ENCODE measurements at regions not wholly inside any gene's neighbourhood (a gene's known extent, or its start where the extent isn't known, plus 50 kb on each side); places are given as distances from the start of the nearest gene placed in this dataset.

DNA sequence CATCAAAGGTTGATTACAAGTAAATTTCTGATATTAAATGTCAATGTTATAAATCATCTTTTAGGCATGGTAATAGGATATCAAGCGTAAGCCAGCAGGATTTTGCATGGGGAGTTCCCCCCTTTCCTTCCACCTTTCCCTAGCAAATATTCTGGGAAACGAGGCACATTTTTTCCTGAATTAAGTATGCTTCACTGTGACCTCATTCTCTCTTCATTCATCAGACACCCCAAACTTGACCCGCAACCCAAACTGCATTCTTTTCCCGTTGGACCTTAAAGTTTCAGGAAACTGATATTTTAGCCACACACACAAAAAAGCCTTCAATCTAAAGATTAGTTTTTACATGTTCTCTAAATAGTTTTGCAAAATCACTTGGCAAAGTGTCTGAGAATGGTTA is 214.5 kb upstream of the CTAGE1 start:
- Histone ChIP-seq H3K4me1 (no peaks in the 10 kb centered on the region), H3K27me3 (no peaks in the 10 kb centered on the region), H3K27ac (no peak overlapping the region), H3K36me3 (no peaks in the 10 kb centered on the region), H3K4me3 (no peak overlapping the region), H3K9me3 (no peaks in the 10 kb centered on the region)
- intact Hi-C loops (cut with DNase I) = no loop called here
- DNase-seq = no peak
- FAIRE-seq = no peak
- TF ChIP-seq, protein P1, sequence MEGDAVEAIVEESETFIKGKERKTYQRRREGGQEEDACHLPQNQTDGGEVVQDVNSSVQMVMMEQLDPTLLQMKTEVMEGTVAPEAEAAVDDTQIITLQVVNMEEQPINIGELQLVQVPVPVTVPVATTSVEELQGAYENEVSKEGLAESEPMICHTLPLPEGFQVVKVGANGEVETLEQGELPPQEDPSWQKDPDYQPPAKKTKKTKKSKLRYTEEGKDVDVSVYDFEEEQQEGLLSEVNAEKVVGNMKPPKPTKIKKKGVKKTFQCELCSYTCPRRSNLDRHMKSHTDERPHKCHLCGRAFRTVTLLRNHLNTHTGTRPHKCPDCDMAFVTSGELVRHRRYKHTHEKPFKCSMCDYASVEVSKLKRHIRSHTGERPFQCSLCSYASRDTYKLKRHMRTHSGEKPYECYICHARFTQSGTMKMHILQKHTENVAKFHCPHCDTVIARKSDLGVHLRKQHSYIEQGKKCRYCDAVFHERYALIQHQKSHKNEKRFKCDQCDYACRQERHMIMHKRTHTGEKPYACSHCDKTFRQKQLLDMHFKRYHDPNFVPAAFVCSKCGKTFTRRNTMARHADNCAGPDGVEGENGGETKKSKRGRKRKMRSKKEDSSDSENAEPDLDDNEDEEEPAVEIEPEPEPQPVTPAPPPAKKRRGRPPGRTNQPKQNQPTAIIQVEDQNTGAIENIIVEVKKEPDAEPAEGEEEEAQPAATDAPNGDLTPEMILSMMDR (IDR thresholded peaks at IDR 0.05) = no peak
- 51 to 54% methylated on average over 4 of the region's 4 CpGs for WGBS, 2 donors
- no peak for ATAC-seq

DNA sequence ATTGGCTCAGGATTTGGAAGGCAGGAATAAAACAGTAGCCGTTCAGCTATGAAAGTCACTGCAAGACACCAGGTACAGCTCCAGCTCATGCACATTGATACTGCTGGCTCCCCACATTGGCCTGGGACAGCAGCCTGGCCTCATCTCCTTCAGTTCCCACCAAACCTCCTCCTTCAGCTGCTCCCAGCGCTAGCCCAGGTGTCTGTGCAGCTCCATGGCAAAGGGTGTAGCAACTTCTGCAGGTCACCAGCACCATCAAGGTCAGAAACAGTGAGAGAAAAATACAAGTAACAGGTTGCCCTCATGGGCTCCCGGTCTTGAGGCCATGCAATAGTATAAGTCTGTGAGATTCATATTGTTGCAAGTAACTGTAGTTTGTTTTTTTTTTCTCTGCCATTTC is 216.7 kb upstream of the CTAGE1 start:
- TF ChIP-seq, protein P1 (IDR thresholded peaks at IDR 0.05) = no peak
- Histone ChIP-seq H3K27ac (no peak overlapping the region), H3K9me3 (no peaks in the 10 kb centered on the region), H3K4me3 (no peak overlapping the region), H3K36me3 (no peaks in the 10 kb centered on the region), H3K27me3 (no peaks in the 10 kb centered on the region), H3K4me1 (no peaks in the 10 kb centered on the region)
- WGBS, 2 donors = 78 to 83% methylated on average over 3 of the region's 3 CpGs
- intact Hi-C loops (cut with DNase I) = no loop called here
- FAIRE-seq (no peak), ATAC-seq (no peak), DNase-seq (no peak)

DNA sequence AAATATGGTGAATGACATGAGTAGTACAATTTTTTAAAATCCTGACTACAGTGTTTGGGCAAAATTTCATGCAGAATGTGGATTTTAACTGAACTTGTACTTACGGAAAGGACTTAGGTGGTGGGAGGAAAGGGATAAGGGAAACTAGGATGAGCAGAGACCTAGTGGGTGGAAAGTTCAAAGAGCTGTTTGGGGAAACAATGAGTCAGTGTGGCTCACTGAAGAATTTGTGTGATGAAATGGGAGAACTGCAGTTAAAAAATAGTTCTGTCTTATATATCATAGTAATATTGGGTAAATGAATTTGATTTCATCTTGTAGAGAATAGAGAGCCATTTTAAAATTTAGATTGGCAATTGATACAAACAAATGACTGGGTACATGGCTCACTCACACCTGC is 220.1 kb upstream of the CTAGE1 start:
- H3K27ac ChIP-seq = no peak overlapping the region
- no peaks in the 10 kb centered on the region for H3K9me3 ChIP-seq
- no peak for FAIRE-seq
- DNase-seq = no peak
- ATAC-seq = peak in 2 of 4 donors; percentile 20 to 28
- H3K27me3 ChIP-seq = no peaks in the 10 kb centered on the region
- WGBS, 2 donors = 86 to 87% methylated on average over 1 of the region's 1 CpG
- intact Hi-C loops (cut with DNase I) = no loop called here
- no peaks in the 10 kb centered on the region for H3K4me1 ChIP-seq
- no peak overlapping the region for H3K4me3 ChIP-seq
- TF ChIP-seq, protein P1 (IDR thresholded peaks at IDR 0.05) = no peak
- H3K36me3 ChIP-seq = no peaks in the 10 kb centered on the region

- H3K9me3 ChIP-seq = no peaks in the 10 kb centered on the region
- H3K4me3 ChIP-seq = no peak overlapping the region
- no peaks in the 10 kb centered on the region for H3K4me1 ChIP-seq
- TF ChIP-seq, protein P1 (IDR thresholded peaks at IDR 0.05) = no peak
- ATAC-seq (no peak), DNase-seq (no peak), FAIRE-seq (no peak)
- H3K27ac ChIP-seq = no peak overlapping the region
- no peaks in the 10 kb centered on the region for H3K27me3 ChIP-seq
- H3K36me3 ChIP-seq = no peaks in the 10 kb centered on the region
- 16 to 19% methylated on average over 2 of the region's 2 CpGs for whole genome bisulfite sequencing, 2 donors
- intact Hi-C loops (cut with DNase I) = no loop called here
These were observed 221.3 kb upstream of the CTAGE1 start for GRCh38 chr18:22639026-22639463.

- ATAC-seq (no peak), DNase-seq (no peak), FAIRE-seq (no peak)
- TF ChIP-seq, protein P1 (IDR thresholded peaks at IDR 0.05) = no peak
- WGBS, 2 donors = 81 to 89% methylated on average over 7 to 9 of the region's 10 CpGs
- H3K27me3 ChIP-seq = no peaks in the 10 kb centered on the region
- no peak overlapping the region for H3K4me3 ChIP-seq
- no peak overlapping the region for H3K27ac ChIP-seq
- H3K4me1 ChIP-seq = no peaks in the 10 kb centered on the region
- H3K9me3 ChIP-seq = no peaks in the 10 kb centered on the region
- H3K36me3 ChIP-seq = no peaks in the 10 kb centered on the region
- intact Hi-C loops (cut with DNase I) = no loop called here
These were observed 221.8 kb upstream of the CTAGE1 start for GRCh38 chr18:22639561-22639960.
